ENCODE measurements at regions not wholly inside any gene's neighbourhood (a gene's known extent, or its start where the extent isn't known, plus 50 kb on each side); places are given as distances from the start of the nearest gene placed in this dataset.

GRCh38 chr7:55303220-55303619, 61.9 kb upstream of the LANCL2 start:
- Histone ChIP-seq H3K23me2 (ENCODE audit: insufficient read length, low read depth, low read length, poor library complexity, severe bottlenecking) (no peaks in the 10 kb centered on the region), H3K56ac (ENCODE audit: insufficient read length, low read depth, low read length) (no peak overlapping the region), H3K79me2 (ENCODE audit: insufficient read depth, low read length) (no peaks in the 10 kb centered on the region), H4K8ac (replicated peaks; ENCODE audit: insufficient read length, low read depth, low read length) (no peak overlapping the region), H3K4me1 (ENCODE audit: insufficient read depth, low read length) (no peaks in the 10 kb centered on the region; the same call in 1 of the 2 replicates), H3K27ac (ENCODE audit: insufficient read length, low read depth, low read length) (no peak overlapping the region), H4K5ac (ENCODE audit: insufficient read length, low read depth, low read length) (no peak overlapping the region), H3K4ac (ENCODE audit: low read depth, low read length) (no peak overlapping the region), H3K18ac (ENCODE audit: insufficient read length, low read depth, low read length) (no peak overlapping the region), H2BK5ac (ENCODE audit: insufficient read length, low read length) (no peak overlapping the region), H4K20me1 (ENCODE audit: control insufficient read depth, insufficient read depth, insufficient read length) (no peaks in the 10 kb centered on the region), H2AK5ac (ENCODE audit: insufficient read length, low read length) (no peak overlapping the region), H2AFZ (ENCODE audit: low read length) (no peak overlapping the region), H3K23ac (ENCODE audit: insufficient read length, low read depth, low read length) (no peak overlapping the region), H2BK12ac (ENCODE audit: insufficient read length, low read depth, low read length) (no peak overlapping the region), H4K91ac (ENCODE audit: insufficient read length, low read depth, low read length) (no peak overlapping the region), H3K79me1 (ENCODE audit: insufficient read depth, low read depth, low read length, poor library complexity, severe bottlenecking) (no peaks in the 10 kb centered on the region), H2BK15ac (ENCODE audit: low read depth, low read length) (no peak overlapping the region), H3T11ph (ENCODE audit: low read length) (no peak overlapping the region), H3K14ac (ENCODE audit: insufficient read depth, low read length) (no peak overlapping the region), H2BK120ac (ENCODE audit: low read depth, low read length, poor library complexity, severe bottlenecking) (no peak overlapping the region), H2BK20ac (ENCODE audit: low read depth, low read length, poor library complexity, severe bottlenecking) (no peak overlapping the region), H3K27me3 (ENCODE audit: insufficient read depth, low read length) (no peaks in the 10 kb centered on the region; the same call in 1 of the 2 replicates), H3K9me3 (ENCODE audit: control insufficient read depth, low read depth, low read length) (no peaks in the 10 kb centered on the region), H3K9ac (ENCODE audit: extremely low read depth, insufficient read length, low read length) (no peak overlapping the region), H3K4me2 (ENCODE audit: insufficient read depth, insufficient read length, low read length) (no peak overlapping the region)
- no peaks in the 10 kb centered on the region; a peak in 1 of 7 replicates for H3K36me3 Mint-ChIP-seq (ENCODE audit: insufficient read depth in 1 of 3, low read depth in 3 of 3)
- H3K27me3 Mint-ChIP-seq (ENCODE audit: low read depth): no peaks in the 10 kb centered on the region
- no peak overlapping the region for H3K4me3 Mint-ChIP-seq
- no peak for DNase-seq
- WGBS (ENCODE audit: extremely low coverage, insufficient read length, low lambda C conversion rate): no CpG with 5 or more reads among the region's 1 CpG
- TF ChIP-seq CTCF (conservative IDR thresholded peaks at IDR 0.05): no peak
- peaks cover 35 to 42% of the 10 kb centered on the region in 2 experiments for H3K4me1 Mint-ChIP-seq
- no peak overlapping the region for H3K27ac Mint-ChIP-seq
- no peaks in the 10 kb centered on the region; a peak in 1 of 5 replicates for H3K9me3 Mint-ChIP-seq

Data from H9 (cell line).